T-helper 17 cell (primary cell): ENCODE measurements at regions not wholly inside any gene's neighbourhood (a gene's known extent, or its start where the extent isn't known, plus 50 kb on each side); places are given as distances from the start of the nearest gene placed in this dataset.
"Not testable (repeated sequence)": the region's sequence is repeated elsewhere in the genome, so short reads cannot be mapped to it uniquely, and the experiment has no call there.

Experiments
- ATAC-seq: fragments of 150-1000 bp; cut with Tn5 transposase; 2 replicates; pipeline ENCODE4 v1.10.0; 2021; ENCODE audit warnings: mild to moderate bottlenecking, moderate library complexity
- DNase-seq, 3 donors: peaks; one replicate each; pipeline versions ENCODE4 v3.0.0 to v3.0.0-alpha.2; 2020 to 2021
- H3K9me3 ChIP-seq: one replicate; pipeline ENCODE4 v1.7.0; 2013; ENCODE audit warnings: low read length, mild to moderate bottlenecking; ENCODE audit not compliant: control insufficient read depth, poor library complexity, severe bottlenecking
- H3K27ac Mint-ChIP-seq: one replicate; pipeline ENCODE4 v1.8.0; 2022; ENCODE audit warnings: mild to moderate bottlenecking, moderate library complexity, mixed read lengths
- H3K27me3 Mint-ChIP-seq: one replicate; pipeline ENCODE4 v1.8.0; 2022; ENCODE audit warnings: mixed read lengths
- H3K36me3 Mint-ChIP-seq: one replicate; pipeline ENCODE4 v1.8.0; 2022; ENCODE audit warnings: low read depth, mixed read lengths
- H3K4me1 Mint-ChIP-seq: one replicate; pipeline ENCODE4 v1.8.0; 2022; ENCODE audit warnings: mild to moderate bottlenecking, mixed read lengths
- H3K4me3 Mint-ChIP-seq: one replicate; pipeline ENCODE4 v1.8.0; 2022; ENCODE audit warnings: mild to moderate bottlenecking, moderate library complexity, mixed read lengths

- Mint-ChIP-seq H3K27me3 (no peaks in the 10 kb centered on the region), H3K36me3 (no peaks in the 10 kb centered on the region), H3K4me3 (no peak overlapping the region), H3K4me1 (no peaks in the 10 kb centered on the region), H3K27ac (no peak overlapping the region)
- H3K9me3 ChIP-seq: no peaks in the 10 kb centered on the region
- no peak for ATAC-seq
- no peak for DNase-seq
Measured at GRCh38 chr3:181913254-181913653, 201.5 kb downstream of the SOX2 start.

GRCh38 chr3:181915551-181915950, 203.8 kb downstream of the SOX2 start:
- no peaks in the 10 kb centered on the region for H3K9me3 ChIP-seq
- Mint-ChIP-seq H3K27me3 (no peaks in the 10 kb centered on the region), H3K4me1 (no peaks in the 10 kb centered on the region), H3K27ac (no peak overlapping the region), H3K4me3 (no peak overlapping the region), H3K36me3 (no peaks in the 10 kb centered on the region)
- ATAC-seq (no peak), DNase-seq (no peak)

- no peaks in the 10 kb centered on the region for H3K4me1 Mint-ChIP-seq
- H3K36me3 Mint-ChIP-seq: no peaks in the 10 kb centered on the region
- H3K4me3 Mint-ChIP-seq: no peak overlapping the region
- no peaks in the 10 kb centered on the region for H3K27me3 Mint-ChIP-seq
- no peak overlapping the region for H3K27ac Mint-ChIP-seq
- no peaks in the 10 kb centered on the region for H3K9me3 ChIP-seq
- DNase-seq (no peak), ATAC-seq (no peak)
Measured at GRCh38 chr3:181916013-181916412, 204.3 kb downstream of the SOX2 start.

GRCh38 chr3:181917027-181917426, 205.3 kb downstream of the SOX2 start:
- Mint-ChIP-seq H3K36me3 (no peaks in the 10 kb centered on the region), H3K4me1 (no peaks in the 10 kb centered on the region), H3K4me3 (no peak overlapping the region), H3K27ac (no peak overlapping the region), H3K27me3 (no peaks in the 10 kb centered on the region)
- ATAC-seq: no peak
- no peak for DNase-seq
- H3K9me3 ChIP-seq: no peaks in the 10 kb centered on the region

GRCh38 chr3:181919375-181919774, 207.7 kb downstream of the SOX2 start:
- H3K4me3 Mint-ChIP-seq: no peak overlapping the region
- H3K27me3 Mint-ChIP-seq: no peaks in the 10 kb centered on the region
- ATAC-seq: no peak
- DNase-seq: no peak
- no peak overlapping the region for H3K27ac Mint-ChIP-seq
- H3K36me3 Mint-ChIP-seq: no peaks in the 10 kb centered on the region
- H3K9me3 ChIP-seq: no peaks in the 10 kb centered on the region
- H3K4me1 Mint-ChIP-seq: no peaks in the 10 kb centered on the region

GRCh38 chr3:181920409-181920808, 208.7 kb downstream of the SOX2 start:
- no peak for DNase-seq
- no peak overlapping the region for H3K27ac Mint-ChIP-seq
- no peak overlapping the region for H3K4me3 Mint-ChIP-seq
- ATAC-seq: no peak
- H3K9me3 ChIP-seq: no peaks in the 10 kb centered on the region
- no peaks in the 10 kb centered on the region for H3K4me1 Mint-ChIP-seq
- H3K27me3 Mint-ChIP-seq: no peaks in the 10 kb centered on the region
- no peaks in the 10 kb centered on the region for H3K36me3 Mint-ChIP-seq

GRCh38 chr3:181921220-181921619, 209.5 kb downstream of the SOX2 start:
- no peak for ATAC-seq
- no peak overlapping the region for H3K4me3 Mint-ChIP-seq
- no peaks in the 10 kb centered on the region for H3K36me3 Mint-ChIP-seq
- no peaks in the 10 kb centered on the region for H3K9me3 ChIP-seq
- H3K27me3 Mint-ChIP-seq: no peaks in the 10 kb centered on the region
- DNase-seq: no peak
- no peak overlapping the region for H3K27ac Mint-ChIP-seq
- H3K4me1 Mint-ChIP-seq: no peaks in the 10 kb centered on the region

DNA sequence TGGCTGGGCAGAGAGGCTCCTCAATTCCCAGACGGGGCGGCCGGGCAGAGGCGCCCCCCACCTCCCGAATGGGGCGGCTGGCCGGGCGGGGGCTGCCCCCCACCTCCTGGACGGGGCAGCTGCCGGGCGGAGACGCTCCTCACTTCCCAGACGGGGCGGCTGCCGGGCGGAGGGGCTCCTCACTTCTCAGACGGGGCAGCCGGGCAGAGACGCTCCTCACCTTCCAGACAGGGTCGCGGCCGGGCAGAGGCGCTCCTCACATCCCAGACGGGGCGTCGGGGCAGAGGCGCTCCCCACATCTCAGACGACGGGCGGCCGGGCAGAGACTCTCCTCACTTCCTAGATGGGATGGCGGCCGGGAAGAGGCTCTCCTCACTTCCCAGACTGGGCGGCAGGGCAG, 214.1 kb downstream of the SOX2 start:
- H3K27me3 Mint-ChIP-seq, H3K36me3 Mint-ChIP-seq, ATAC-seq, H3K9me3 ChIP-seq, H3K4me3 Mint-ChIP-seq, DNase-seq, H3K27ac Mint-ChIP-seq, H3K4me1 Mint-ChIP-seq: not testable (repeated sequence)

DNA sequence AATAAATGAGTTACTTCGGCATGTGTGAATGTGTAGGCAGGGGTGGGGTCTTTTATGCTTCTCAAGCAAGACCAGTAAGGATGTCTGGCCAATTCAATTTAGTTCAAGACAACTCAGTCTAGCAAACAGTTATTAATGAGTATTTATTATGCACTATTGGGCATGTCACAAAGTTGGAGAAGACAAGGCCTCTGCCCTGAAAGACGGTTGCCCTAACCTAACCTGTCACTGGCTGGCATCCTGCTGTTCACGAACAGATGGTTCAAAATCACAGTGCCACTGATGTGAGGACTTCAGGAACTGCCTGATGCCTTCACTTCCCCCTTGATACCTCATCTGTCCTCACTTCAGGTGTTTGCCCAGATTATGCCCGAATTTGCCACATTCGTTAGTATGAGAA, 217.8 kb downstream of the SOX2 start:
- H3K9me3 ChIP-seq: no peaks in the 10 kb centered on the region
- H3K4me1 Mint-ChIP-seq: no peaks in the 10 kb centered on the region
- no peaks in the 10 kb centered on the region for H3K27me3 Mint-ChIP-seq
- H3K4me3 Mint-ChIP-seq: no peak overlapping the region
- ATAC-seq (no peak), DNase-seq (no peak)
- H3K27ac Mint-ChIP-seq: no peak overlapping the region
- H3K36me3 Mint-ChIP-seq: no peaks in the 10 kb centered on the region

DNA sequence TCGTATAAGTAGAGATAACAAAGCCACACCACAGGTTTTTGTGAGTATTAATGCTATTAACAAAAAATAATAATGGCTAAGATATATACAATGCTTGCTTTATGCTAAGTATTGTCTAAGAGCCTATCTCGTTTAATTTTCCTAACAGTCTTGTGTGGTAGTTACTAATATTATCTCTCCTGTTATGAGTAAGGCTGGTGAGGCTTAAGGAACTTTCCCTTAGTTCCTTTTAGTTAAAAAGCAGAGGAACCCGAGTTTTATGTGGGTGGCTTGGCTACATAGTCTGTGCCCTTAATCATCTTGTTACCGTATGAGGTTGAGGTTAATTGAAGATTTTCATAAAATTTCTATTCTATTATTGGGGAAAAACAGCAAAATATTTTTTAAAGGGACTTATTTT, 218.4 kb downstream of the SOX2 start:
- no peaks in the 10 kb centered on the region for H3K36me3 Mint-ChIP-seq
- H3K27me3 Mint-ChIP-seq: no peaks in the 10 kb centered on the region
- no peak for DNase-seq
- H3K4me3 Mint-ChIP-seq: no peak overlapping the region
- no peak overlapping the region for H3K27ac Mint-ChIP-seq
- no peaks in the 10 kb centered on the region for H3K9me3 ChIP-seq
- no peaks in the 10 kb centered on the region for H3K4me1 Mint-ChIP-seq
- no peak for ATAC-seq

DNA sequence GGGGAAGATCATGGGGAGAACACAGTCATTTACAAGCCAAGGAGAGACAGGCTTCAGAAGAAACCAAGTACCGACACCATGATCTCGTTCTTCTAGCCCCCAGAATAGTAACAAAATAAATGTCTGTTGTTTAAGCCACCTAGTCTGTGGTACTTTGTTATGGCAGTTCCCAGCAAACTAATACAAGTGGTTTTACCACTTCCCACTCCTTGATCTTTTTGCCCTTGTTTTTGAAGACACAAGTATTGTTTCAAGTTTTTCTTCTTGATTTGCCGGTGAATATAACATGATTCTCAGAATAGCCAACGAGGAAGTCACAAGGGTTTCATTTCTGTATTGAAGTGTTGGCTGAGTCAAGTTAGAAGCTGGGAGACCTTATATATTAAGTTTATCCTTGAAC, 220.3 kb downstream of the SOX2 start:
- Mint-ChIP-seq H3K4me1 (no peaks in the 10 kb centered on the region), H3K36me3 (no peaks in the 10 kb centered on the region)

DNA sequence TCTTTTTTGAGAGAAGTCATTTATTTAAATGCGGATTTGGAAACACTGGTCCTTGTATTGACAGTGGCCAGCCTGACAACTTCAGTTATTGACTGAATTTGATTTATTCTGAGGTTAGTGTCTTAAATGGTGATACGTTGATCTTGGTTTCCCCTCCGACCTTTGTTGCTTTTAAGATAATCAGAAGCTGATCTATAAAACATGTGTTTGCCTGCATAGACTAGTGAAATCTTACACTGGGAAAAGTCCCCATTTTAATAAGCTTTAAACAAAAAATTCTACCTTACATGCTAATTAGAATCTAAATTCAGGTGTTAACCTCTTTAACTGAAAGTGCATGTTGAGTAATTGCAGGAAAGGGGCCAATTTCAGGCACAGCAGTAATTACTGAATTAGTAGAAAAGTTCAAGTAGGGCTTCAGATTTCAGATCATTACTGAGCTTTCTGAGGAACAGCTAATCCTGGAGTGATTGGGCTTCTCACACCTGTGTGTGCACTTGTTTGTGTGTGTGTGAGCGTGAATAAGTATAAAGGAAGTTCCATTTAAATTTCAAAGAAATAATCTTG, 221.4 kb downstream of the SOX2 start:
- ATAC-seq: no peak
- no peak overlapping the region for H3K27ac Mint-ChIP-seq
- no peaks in the 10 kb centered on the region for H3K4me1 Mint-ChIP-seq
- no peak overlapping the region for H3K4me3 Mint-ChIP-seq
- H3K9me3 ChIP-seq: no peaks in the 10 kb centered on the region
- H3K27me3 Mint-ChIP-seq: no peaks in the 10 kb centered on the region
- H3K36me3 Mint-ChIP-seq: no peaks in the 10 kb centered on the region
- DNase-seq: no peak

More for the DNA sequence above, 220.3 kb downstream of the SOX2 start:
- Mint-ChIP-seq H3K4me3 (no peak overlapping the region), H3K27ac (no peak overlapping the region), H3K27me3 (no peaks in the 10 kb centered on the region)
- DNase-seq (no peak), ATAC-seq (no peak)
- no peaks in the 10 kb centered on the region for H3K9me3 ChIP-seq

DNA sequence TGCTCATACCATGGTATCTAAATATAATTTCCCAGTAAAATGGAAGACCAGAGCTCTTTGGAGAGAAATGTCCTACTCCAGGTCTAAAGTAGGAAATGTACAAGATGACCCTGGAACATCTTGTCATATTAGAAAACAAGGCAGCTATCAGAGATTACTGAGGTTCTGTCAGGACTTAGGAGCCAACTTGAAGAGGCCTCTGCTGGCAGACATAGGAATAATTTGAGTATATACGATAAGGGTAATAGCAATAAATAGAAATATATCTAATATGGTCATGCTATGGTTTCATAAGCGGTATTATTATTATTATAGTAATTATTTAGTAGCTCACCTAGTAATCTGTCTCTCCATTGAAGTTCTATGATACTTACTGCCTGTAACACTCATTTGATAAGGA, 224.2 kb downstream of the SOX2 start:
- no peaks in the 10 kb centered on the region for H3K27me3 Mint-ChIP-seq
- no peak overlapping the region for H3K27ac Mint-ChIP-seq
- no peaks in the 10 kb centered on the region for H3K4me1 Mint-ChIP-seq
- DNase-seq (no peak), ATAC-seq (no peak)
- no peaks in the 10 kb centered on the region for H3K9me3 ChIP-seq
- H3K4me3 Mint-ChIP-seq: no peak overlapping the region
- no peaks in the 10 kb centered on the region for H3K36me3 Mint-ChIP-seq

DNA sequence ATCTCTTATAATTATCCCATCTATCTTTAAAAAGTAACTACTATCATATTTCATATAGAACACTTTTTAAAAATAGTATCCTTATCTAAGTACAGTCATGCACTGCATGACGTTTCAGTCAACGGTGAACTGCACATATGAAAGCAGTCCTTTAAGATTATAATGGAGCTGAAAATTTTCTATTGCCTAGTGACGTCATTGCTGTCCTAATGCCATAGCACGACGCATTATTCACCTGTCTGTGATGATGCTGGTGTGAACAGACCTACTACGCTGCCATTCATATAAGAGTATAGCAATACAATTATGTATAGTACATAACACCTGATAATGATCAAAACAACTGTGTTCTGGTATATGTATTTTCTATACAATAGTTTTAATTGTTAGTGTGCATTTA, 225.0 kb downstream of the SOX2 start:
- ATAC-seq (no peak), DNase-seq (no peak)
- no peaks in the 10 kb centered on the region for H3K36me3 Mint-ChIP-seq
- no peak overlapping the region for H3K27ac Mint-ChIP-seq
- no peak overlapping the region for H3K4me3 Mint-ChIP-seq
- no peaks in the 10 kb centered on the region for H3K9me3 ChIP-seq
- no peaks in the 10 kb centered on the region for H3K27me3 Mint-ChIP-seq
- no peaks in the 10 kb centered on the region for H3K4me1 Mint-ChIP-seq
